Calu3 (cell line): ENCODE measurements at regions not wholly inside any gene's neighbourhood (a gene's known extent, or its start where the extent isn't known, plus 50 kb on each side); places are given as distances from the start of the nearest gene placed in this dataset.
"Not testable (repeated sequence)": the region's sequence is repeated elsewhere in the genome, so short reads cannot be mapped to it uniquely, and the experiment has no call there.

Source experiments
- BruUV-seq: library from RNA; stranded (reverse); fragments of 400-500 nt; replicated peaks from 2 replicates; lab custom pipeline; 2021; lab: Mats Ljungman, UMichigan
- CTCF ChIA-PET: fragments of 300-600 bp; sonication (Branson Sonifier 250); formaldehyde crosslinking; loops from one replicate; lab custom pipeline; 2022; ENCODE audit warnings: antibody characterized with exemption; lab: Charles Lee
- DNase-seq: peaks from one replicate; pipeline ENCODE4 v3.0.0; 2022
- H3K27ac Mint-ChIP-seq: one replicate; pipeline ENCODE4 v1.8.0; 2022; ENCODE audit warnings: mixed read lengths; ENCODE audit not compliant: unreplicated experiment
- H3K27me3 Mint-ChIP-seq: one replicate; pipeline ENCODE4 v1.8.0; 2022; ENCODE audit warnings: mixed read lengths; ENCODE audit not compliant: unreplicated experiment
- H3K36me3 Mint-ChIP-seq: one replicate; pipeline ENCODE4 v1.8.0; 2022; ENCODE audit warnings: mild to moderate bottlenecking, moderate library complexity, mixed read lengths; ENCODE audit not compliant: insufficient read depth, unreplicated experiment
- H3K4me1 Mint-ChIP-seq: one replicate; pipeline ENCODE4 v1.8.0; 2022; ENCODE audit warnings: mild to moderate bottlenecking, low read depth, mixed read lengths; ENCODE audit not compliant: unreplicated experiment
- H3K4me3 Mint-ChIP-seq: one replicate; pipeline ENCODE4 v1.8.0; 2022; ENCODE audit warnings: mild to moderate bottlenecking, low read depth, moderate library complexity, mixed read lengths; ENCODE audit not compliant: unreplicated experiment
- H3K9me3 Mint-ChIP-seq: one replicate; pipeline ENCODE4 v1.8.0; 2022; ENCODE audit warnings: low read depth, mixed read lengths; ENCODE audit not compliant: unreplicated experiment
- intact Hi-C: fragments of 100-400 bp; cut with micrococcal nuclease; formaldehyde crosslinking; loops from one replicate; pipeline ENCODE4 v1.10.0; 2022; ENCODE audit not compliant: unreplicated experiment

- CTCF ChIA-PET, H3K4me1 Mint-ChIP-seq, BruUV-seq: not testable (repeated sequence)
Observed at GRCh38 chr4:8990341-8990740, 118.7 kb upstream of the HMX1 start.

DNA sequence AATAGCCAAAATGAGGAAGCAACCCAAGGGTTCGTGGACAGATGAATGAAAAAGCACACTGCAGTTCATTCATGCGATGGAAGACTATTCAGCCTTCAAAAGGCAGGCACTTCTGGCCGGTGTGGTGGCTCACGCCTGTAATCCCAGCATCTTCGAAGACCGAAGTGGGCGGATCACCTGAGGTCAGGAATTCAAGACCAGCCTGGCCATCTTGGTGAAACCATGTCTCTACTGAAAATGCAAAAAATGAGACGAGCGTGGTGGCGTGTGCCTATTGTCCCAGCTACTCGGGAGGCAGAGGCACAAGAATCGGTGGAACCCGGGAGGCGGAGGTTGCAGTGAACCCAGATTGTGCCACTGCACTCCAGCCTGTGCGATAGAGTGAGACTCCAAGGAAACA is 114.1 kb upstream of the HMX1 start:
- DNase-seq, H3K27ac Mint-ChIP-seq, intact Hi-C loops, H3K4me3 Mint-ChIP-seq, H3K27me3 Mint-ChIP-seq, BruUV-seq, H3K4me1 Mint-ChIP-seq, H3K9me3 Mint-ChIP-seq, H3K36me3 Mint-ChIP-seq, CTCF ChIA-PET: not testable (repeated sequence)

More at GRCh38 chr4:8990341-8990740, 118.7 kb upstream of the HMX1 start:
- H3K36me3 Mint-ChIP-seq, DNase-seq, H3K9me3 Mint-ChIP-seq, H3K27ac Mint-ChIP-seq, intact Hi-C loops, H3K4me3 Mint-ChIP-seq: not testable (repeated sequence)
- H3K27me3 Mint-ChIP-seq = peaks cover 12% of the 10 kb centered on the region

GRCh38 chr4:8984641-8985040 is 113.0 kb upstream of the HMX1 start:
- BruUV-seq, H3K4me1 Mint-ChIP-seq, H3K27me3 Mint-ChIP-seq, intact Hi-C loops, H3K36me3 Mint-ChIP-seq, H3K27ac Mint-ChIP-seq, CTCF ChIA-PET, DNase-seq, H3K4me3 Mint-ChIP-seq, H3K9me3 Mint-ChIP-seq: not testable (repeated sequence)

DNA sequence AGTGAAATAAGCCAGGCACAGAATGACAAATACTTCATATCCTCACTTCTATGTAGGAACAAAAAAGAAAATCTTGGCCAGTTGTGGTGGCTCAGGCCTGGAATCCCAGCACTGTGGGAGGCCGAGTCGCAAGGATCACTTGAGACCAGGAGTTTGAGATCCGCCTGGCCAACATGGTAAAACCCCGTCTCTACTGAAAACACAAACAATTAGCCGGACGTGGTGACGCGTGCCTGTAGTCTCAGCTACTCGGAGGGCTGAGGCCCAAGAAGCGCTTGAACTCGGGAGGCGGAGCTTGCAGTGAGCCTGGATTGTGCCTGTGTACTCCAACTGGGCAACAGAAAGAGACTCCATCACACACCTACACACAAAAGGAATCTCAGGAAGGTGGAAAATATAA is 112.3 kb upstream of the HMX1 start:
- H3K27me3 Mint-ChIP-seq, H3K27ac Mint-ChIP-seq, H3K36me3 Mint-ChIP-seq, intact Hi-C loops, BruUV-seq, CTCF ChIA-PET, H3K4me3 Mint-ChIP-seq, DNase-seq, H3K9me3 Mint-ChIP-seq, H3K4me1 Mint-ChIP-seq: not testable (repeated sequence)

GRCh38 chr4:8976466-8977128 is 105.0 kb upstream of the HMX1 start:
- BruUV-seq, DNase-seq, intact Hi-C loops, H3K9me3 Mint-ChIP-seq, H3K4me3 Mint-ChIP-seq, CTCF ChIA-PET, H3K27ac Mint-ChIP-seq, H3K36me3 Mint-ChIP-seq, H3K27me3 Mint-ChIP-seq, H3K4me1 Mint-ChIP-seq: not testable (repeated sequence)

DNA sequence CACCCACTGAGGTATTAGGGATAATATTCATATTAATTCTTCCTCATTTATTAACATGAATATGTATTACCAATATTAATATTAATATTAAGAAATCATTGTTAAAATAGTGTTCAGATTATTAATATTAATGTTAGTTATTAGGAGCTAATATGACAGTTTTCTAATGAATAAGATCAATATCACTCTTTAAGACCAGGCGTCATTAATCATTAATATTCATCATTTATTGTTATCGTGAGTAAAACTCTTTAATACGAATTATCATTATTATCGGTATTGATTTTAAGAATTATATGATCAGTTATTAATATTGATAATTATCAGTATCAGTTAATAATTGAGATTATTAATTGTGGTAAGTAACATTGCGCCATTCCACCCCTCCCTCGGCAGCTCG is 101.0 kb upstream of the HMX1 start:
- DNase-seq, H3K4me1 Mint-ChIP-seq, H3K27ac Mint-ChIP-seq, BruUV-seq, H3K4me3 Mint-ChIP-seq, intact Hi-C loops, H3K9me3 Mint-ChIP-seq, H3K27me3 Mint-ChIP-seq, H3K36me3 Mint-ChIP-seq, CTCF ChIA-PET: not testable (repeated sequence)

DNA sequence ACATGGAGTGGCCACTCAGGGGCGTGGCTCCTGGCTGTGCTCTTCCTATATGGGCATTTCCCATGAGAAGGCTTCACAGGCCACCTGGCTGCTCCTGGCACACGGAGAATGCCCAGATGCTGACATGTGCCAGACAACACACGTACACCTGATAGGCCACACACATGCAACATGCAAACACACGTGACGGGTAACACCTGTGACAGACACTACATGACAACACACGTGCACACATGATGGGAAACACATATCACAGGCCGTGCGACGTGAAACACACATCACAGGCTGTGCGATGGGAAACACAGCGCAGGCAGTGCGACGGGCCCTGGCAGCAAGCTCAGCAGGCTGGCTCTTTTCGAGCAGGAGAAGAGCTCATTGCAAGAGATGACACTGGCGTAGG is 94.3 kb upstream of the HMX1 start:
- H3K4me1 Mint-ChIP-seq, H3K4me3 Mint-ChIP-seq, intact Hi-C loops, BruUV-seq, CTCF ChIA-PET, H3K9me3 Mint-ChIP-seq, H3K27ac Mint-ChIP-seq, H3K27me3 Mint-ChIP-seq, H3K36me3 Mint-ChIP-seq, DNase-seq: not testable (repeated sequence)

DNA sequence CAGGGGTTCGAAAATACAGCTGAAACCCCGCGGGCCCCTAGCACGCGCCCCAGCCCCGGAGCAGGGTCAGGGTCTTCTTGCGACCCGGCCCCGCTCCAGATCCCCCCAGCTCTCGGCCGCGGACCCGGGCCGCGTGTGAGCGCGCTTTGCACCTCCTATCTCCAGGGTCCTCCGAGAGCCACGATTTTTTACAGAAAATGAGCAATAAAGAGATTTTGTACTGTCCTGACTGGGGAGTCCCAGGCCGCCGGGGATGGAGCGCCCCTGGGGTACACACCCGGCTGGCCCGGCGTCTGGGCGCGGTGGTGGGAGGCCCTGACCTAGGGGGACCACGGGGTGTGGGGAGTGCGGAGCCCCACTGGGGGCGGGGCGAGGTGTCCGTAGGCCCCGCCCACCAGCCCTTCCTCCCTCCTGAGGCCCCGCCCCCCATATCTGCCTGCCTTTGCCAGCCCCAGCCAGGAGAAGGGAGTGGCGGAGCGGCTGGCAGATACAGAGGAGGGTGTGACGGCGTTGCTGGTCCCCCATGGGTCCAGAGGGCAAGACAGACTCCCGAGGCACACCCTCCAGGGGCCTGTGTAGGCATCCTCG is 92.7 kb upstream of the HMX1 start:
- H3K27me3 Mint-ChIP-seq, H3K4me3 Mint-ChIP-seq, H3K36me3 Mint-ChIP-seq, DNase-seq, H3K9me3 Mint-ChIP-seq, H3K27ac Mint-ChIP-seq, H3K4me1 Mint-ChIP-seq, BruUV-seq, CTCF ChIA-PET: not testable (repeated sequence)
- intact Hi-C loops = loop anchor here (5.0 kb wide), 1 partner anchor 158 kb away; no protein-coding TSS in a partner anchor

DNA sequence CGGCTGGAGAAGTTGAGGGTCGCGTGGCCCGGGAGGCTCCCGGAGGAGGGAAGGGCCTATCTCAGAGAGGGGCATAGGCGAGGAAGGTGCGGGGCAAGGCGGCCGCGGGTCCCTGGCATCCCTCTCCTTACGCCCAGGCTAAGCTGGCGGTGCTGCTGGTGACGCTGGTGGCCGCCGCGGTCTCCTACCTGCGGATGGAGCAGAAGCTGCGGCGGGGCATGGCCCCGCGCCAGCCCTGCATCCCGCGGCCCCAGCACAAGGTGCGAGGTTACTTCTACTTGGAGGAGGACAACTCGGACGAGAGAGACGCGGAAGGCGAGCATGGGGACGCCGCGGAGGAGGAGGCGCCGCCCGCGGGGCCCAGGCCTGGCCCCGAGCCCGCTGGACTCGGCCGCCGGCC is 91.9 kb upstream of the HMX1 start:
- H3K36me3 Mint-ChIP-seq, BruUV-seq, H3K27ac Mint-ChIP-seq, DNase-seq, H3K9me3 Mint-ChIP-seq, CTCF ChIA-PET, H3K4me3 Mint-ChIP-seq, H3K27me3 Mint-ChIP-seq, H3K4me1 Mint-ChIP-seq: not testable (repeated sequence)
- intact Hi-C loops = loop anchor here (5.0 kb wide), 1 partner anchor 159 kb away; no protein-coding TSS in a partner anchor

DNA sequence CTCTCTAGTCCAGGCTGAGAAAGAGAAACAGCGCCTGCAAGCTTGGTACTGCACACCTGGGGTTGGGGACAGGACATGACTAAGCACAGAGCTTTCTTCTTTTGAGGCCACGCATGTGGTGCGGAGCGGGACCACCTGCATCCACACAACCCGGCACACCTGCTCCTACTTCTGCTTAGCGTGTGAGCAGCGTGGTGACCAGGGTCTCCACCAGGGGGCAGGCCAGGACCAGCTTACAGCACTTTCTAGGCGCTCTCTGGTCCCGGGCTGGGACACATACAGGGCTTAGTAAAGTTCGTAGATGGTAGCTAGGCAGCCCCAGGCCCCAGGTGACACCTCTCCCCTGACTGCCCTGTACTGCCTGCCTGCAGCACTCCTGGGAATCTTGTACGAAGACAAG is 89.7 kb upstream of the HMX1 start:
- H3K27ac Mint-ChIP-seq, H3K36me3 Mint-ChIP-seq, H3K4me1 Mint-ChIP-seq, H3K4me3 Mint-ChIP-seq, H3K27me3 Mint-ChIP-seq, CTCF ChIA-PET, H3K9me3 Mint-ChIP-seq, BruUV-seq: not testable (repeated sequence)
- DNase-seq = peak; percentile 69
- intact Hi-C loops = loop anchor here (5.0 kb wide), 1 partner anchor 161 kb away; no protein-coding TSS in a partner anchor
